Keratinocyte (primary cell): ENCODE measurements at regions not wholly inside any gene's neighbourhood (a gene's known extent, or its start where the extent isn't known, plus 50 kb on each side); places are given as distances from the start of the nearest gene placed in this dataset.

Source experiments
- DNase-seq: peaks from one replicate; pipeline ENCODE4 v3.0.0-alpha.2; 2011; ENCODE audit warnings: low read depth, missing footprints, low spot score
- FAIRE-seq: peaks from 2 replicates; lab custom pipeline; 2011; peaks lifted over from hg19 to GRCh38; lab: Jason Lieb, UNC
- H2AFZ ChIP-seq: 2 replicates; pipeline ENCODE4 v1.6.0; 2012; ENCODE audit warnings: low read length, control low read depth, inconsistent platforms; ENCODE audit not compliant: control insufficient read depth
- H3K27ac ChIP-seq: 2 replicates; pipeline ENCODE4 v1.5.1; 2011; ENCODE audit warnings: low read length; ENCODE audit not compliant: control insufficient read depth, insufficient read depth
- H3K27me3 ChIP-seq: 3 replicates; pipeline ENCODE4 v1.6.0; 2011; ENCODE audit warnings: low read length; ENCODE audit not compliant: control insufficient read depth, insufficient read depth; ENCODE audit errors: extremely low read depth
- H3K36me3 ChIP-seq, 2 experiments: 2 replicates in 1 of 2; 3 replicates in 1 of 2; pipeline ENCODE4 v1.5.1; 2011; ENCODE audit warnings: low read length in 2 of 2, mild to moderate bottlenecking in 1 of 2; ENCODE audit not compliant: control insufficient read depth in 2 of 2, insufficient read depth in 2 of 2; ENCODE audit errors: extremely low read depth in 1 of 2
- H3K4me1 ChIP-seq: 3 replicates; pipeline ENCODE4 v1.5.1; 2011; ENCODE audit warnings: low read length; ENCODE audit not compliant: control insufficient read depth, insufficient read depth; ENCODE audit errors: extremely low read depth
- H3K4me2 ChIP-seq: 3 replicates; pipeline ENCODE4 v1.6.0; 2011; ENCODE audit warnings: low read depth, low read length; ENCODE audit not compliant: control insufficient read depth, insufficient read depth; ENCODE audit errors: extremely low read depth
- H3K4me3 ChIP-seq, 3 experiments: fragments of 200-600 bp in 1 of 3; sonication (generic) in 1 of 3; 2 replicates in 2 of 3; 3 replicates in 1 of 3; pipeline ENCODE4 v1.5.1; 2011 to 2016; ENCODE audit warnings: low read length in 3 of 3, mild to moderate bottlenecking in 3 of 3, control low read depth in 2 of 3, inconsistent platforms in 1 of 3, low read depth in 1 of 3, mixed read lengths in 1 of 3, mixed run types in 1 of 3, moderate library complexity in 1 of 3; ENCODE audit not compliant: control insufficient read depth in 2 of 3, insufficient read depth in 2 of 3; ENCODE audit errors: extremely low read depth in 1 of 3
- H3K79me2 ChIP-seq: 2 replicates; pipeline ENCODE4 v1.6.0; 2012; ENCODE audit warnings: low read length; ENCODE audit not compliant: control insufficient read depth, insufficient read depth
- H3K9ac ChIP-seq: 3 replicates; pipeline ENCODE4 v1.6.0; 2011; ENCODE audit warnings: low read length; ENCODE audit not compliant: control insufficient read depth, insufficient read depth; ENCODE audit errors: extremely low read depth
- H3K9me1 ChIP-seq: 3 replicates; pipeline ENCODE4 v1.6.0; 2011; ENCODE audit warnings: low read length; ENCODE audit not compliant: control insufficient read depth, insufficient read depth; ENCODE audit errors: extremely low read depth
- H3K9me3 ChIP-seq: 2 replicates; pipeline ENCODE4 v1.5.1; 2012; ENCODE audit warnings: low read depth, low read length; ENCODE audit not compliant: control insufficient read depth
- H4K20me1 ChIP-seq: 3 replicates; pipeline ENCODE4 v1.6.0; 2011; ENCODE audit warnings: low read length; ENCODE audit not compliant: control insufficient read depth, insufficient read depth; ENCODE audit errors: extremely low read depth
- EZH2 ChIP-seq: IDR thresholded peaks from one replicate; pipeline ENCODE4 v1.6.1; 2012; ENCODE audit warnings: inconsistent platforms, mild to moderate bottlenecking, low read length, moderate library complexity
- dilution Hi-C: fragments of 300-500 bp; cut with MboI; formaldehyde crosslinking; loops from one replicate; pipeline ENCODE4 v1.7.0; 2020; ENCODE audit warnings: low sequenced_read_pairs; ENCODE audit not compliant: extremely low pct_ligation_motif_present
- TF ChIP-seq, protein P1 (sequence below), 3 experiments: IDR thresholded peaks in 1 of 3; conservative IDR thresholded peaks in 1 of 3; optimal IDR thresholded peaks in 1 of 3; 2 replicates in 2 of 3; 3 replicates in 1 of 3; pipeline versions ENCODE3 to v1.5.1; 2011; ENCODE audit warnings: low read length in 3 of 3, mild to moderate bottlenecking in 3 of 3, moderate library complexity in 2 of 3, control low read depth in 1 of 3, inconsistent platforms in 1 of 3; ENCODE audit not compliant: insufficient read depth in 2 of 3; ENCODE audit errors: extremely low read depth in 1 of 3

DNA sequence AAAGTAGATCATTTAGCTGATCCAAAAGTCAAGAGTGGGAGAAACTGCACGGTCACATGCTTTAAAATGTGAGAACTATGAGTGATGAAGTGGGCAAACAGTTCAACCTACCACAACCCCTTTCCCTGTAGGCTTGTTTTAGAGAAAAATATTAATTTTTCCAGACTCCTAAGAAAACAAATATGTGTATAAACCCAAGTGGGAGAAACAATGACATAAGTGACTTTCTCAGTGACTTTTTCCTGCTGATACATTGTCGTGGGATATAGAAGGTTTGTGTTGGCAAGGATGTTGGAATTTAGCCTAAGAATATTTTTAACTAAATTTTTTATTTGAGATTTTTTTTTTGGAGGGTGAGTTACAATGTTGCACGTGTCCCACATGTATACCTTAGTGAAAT is 321.7 kb downstream of the FIGN start:
- DNase-seq (no peak), FAIRE-seq (no peak)
- Histone ChIP-seq H3K9me3 (no peaks in the 10 kb centered on the region), H3K4me3 (no peak overlapping the region), H3K27me3 (no peaks in the 10 kb centered on the region), H3K9me1 (no peaks in the 10 kb centered on the region), H3K4me1 (no peaks in the 10 kb centered on the region), H3K36me3 (no peaks in the 10 kb centered on the region), H3K79me2 (no peaks in the 10 kb centered on the region), H3K9ac (no peak overlapping the region), H2AFZ (no peak overlapping the region), H3K27ac (no peak overlapping the region), H4K20me1 (no peaks in the 10 kb centered on the region), H3K4me2 (no peak overlapping the region)
- dilution Hi-C loops = no loop called here
- TF ChIP-seq, protein P1, sequence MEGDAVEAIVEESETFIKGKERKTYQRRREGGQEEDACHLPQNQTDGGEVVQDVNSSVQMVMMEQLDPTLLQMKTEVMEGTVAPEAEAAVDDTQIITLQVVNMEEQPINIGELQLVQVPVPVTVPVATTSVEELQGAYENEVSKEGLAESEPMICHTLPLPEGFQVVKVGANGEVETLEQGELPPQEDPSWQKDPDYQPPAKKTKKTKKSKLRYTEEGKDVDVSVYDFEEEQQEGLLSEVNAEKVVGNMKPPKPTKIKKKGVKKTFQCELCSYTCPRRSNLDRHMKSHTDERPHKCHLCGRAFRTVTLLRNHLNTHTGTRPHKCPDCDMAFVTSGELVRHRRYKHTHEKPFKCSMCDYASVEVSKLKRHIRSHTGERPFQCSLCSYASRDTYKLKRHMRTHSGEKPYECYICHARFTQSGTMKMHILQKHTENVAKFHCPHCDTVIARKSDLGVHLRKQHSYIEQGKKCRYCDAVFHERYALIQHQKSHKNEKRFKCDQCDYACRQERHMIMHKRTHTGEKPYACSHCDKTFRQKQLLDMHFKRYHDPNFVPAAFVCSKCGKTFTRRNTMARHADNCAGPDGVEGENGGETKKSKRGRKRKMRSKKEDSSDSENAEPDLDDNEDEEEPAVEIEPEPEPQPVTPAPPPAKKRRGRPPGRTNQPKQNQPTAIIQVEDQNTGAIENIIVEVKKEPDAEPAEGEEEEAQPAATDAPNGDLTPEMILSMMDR (optimal IDR thresholded peaks at IDR 0.05 in 1 of 3, IDR thresholded peaks at IDR 0.05 in 1 of 3, conservative IDR thresholded peaks at IDR 0.05 in 1 of 3; ENCODE audit: extremely low read depth in 1 of 3, insufficient read depth in 2 of 3, low read length in 3 of 3) = no peak
- TF ChIP-seq EZH2 = no peak

DNA sequence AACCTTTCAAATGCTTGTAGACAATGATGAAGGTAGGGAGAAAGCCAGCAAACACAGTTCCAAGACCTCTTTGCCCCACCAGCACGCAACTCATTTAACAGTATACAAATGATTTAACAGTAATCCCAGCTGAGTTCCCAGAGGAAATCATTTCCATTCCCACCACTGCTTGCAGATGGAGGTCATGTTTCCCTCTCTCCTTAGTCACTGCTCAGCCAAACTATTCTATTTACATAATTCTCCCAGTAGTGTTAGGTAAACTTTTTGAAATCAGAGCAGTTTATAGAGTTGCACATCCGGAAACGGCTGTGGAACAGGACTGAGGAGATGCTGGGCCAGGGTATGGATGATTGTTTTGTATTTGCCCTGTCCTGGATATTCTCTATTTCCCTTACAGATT is 328.5 kb downstream of the FIGN start:
- no peaks in the 10 kb centered on the region for H3K9me1 ChIP-seq
- H3K4me2 ChIP-seq = no peak overlapping the region
- FAIRE-seq = no peak
- no peak overlapping the region for H3K4me3 ChIP-seq
- no peak overlapping the region for H2AFZ ChIP-seq
- H3K9ac ChIP-seq = no peak overlapping the region
- no peak for DNase-seq
- H3K79me2 ChIP-seq = no peaks in the 10 kb centered on the region
- H4K20me1 ChIP-seq = no peaks in the 10 kb centered on the region
- H3K9me3 ChIP-seq = no peaks in the 10 kb centered on the region
- peaks cover 2% of the 10 kb centered on the region for H3K27me3 ChIP-seq
- H3K36me3 ChIP-seq = no peaks in the 10 kb centered on the region
- TF ChIP-seq EZH2 = no peak
- TF ChIP-seq, protein P1 (optimal IDR thresholded peaks at IDR 0.05 in 1 of 3, IDR thresholded peaks at IDR 0.05 in 1 of 3, conservative IDR thresholded peaks at IDR 0.05 in 1 of 3; ENCODE audit: extremely low read depth in 1 of 3, insufficient read depth in 2 of 3, low read length in 3 of 3) = no peak
- no peaks in the 10 kb centered on the region for H3K4me1 ChIP-seq
- dilution Hi-C loops = no loop called here
- H3K27ac ChIP-seq = no peak overlapping the region
